Psoas muscle (tissue), 7 donors: ENCODE measurements at regions not wholly inside any gene's neighbourhood (a gene's known extent, or its start where the extent isn't known, plus 50 kb on each side); places are given as distances from the start of the nearest gene placed in this dataset.

Experiments
- ATAC-seq, 4 donors: fragments of 200-7000 bp; cut with Tn5 transposase; one replicate each; pipeline ENCODE4 v1.9.1; 2020; ENCODE audit warnings: moderate library complexity in 3 of 4, mild to moderate bottlenecking in 2 of 4
- DNase-seq, 2 donors: peaks; one replicate each; pipeline ENCODE4 v3.0.0-alpha.2; 2020
- H3K27ac ChIP-seq: fragments of 200-600 bp; one replicate; pipeline ENCODE4 v1.8.0; 2022
- H3K27me3 ChIP-seq, 3 donors: fragments of 200-600 bp in 1 of 3; one replicate each; pipeline versions ENCODE4 v1.6.1 to v1.8.0; 2013 to 2022; ENCODE audit warnings: low read length in 2 of 3, mild to moderate bottlenecking in 2 of 3, moderate library complexity in 1 of 3; ENCODE audit not compliant: insufficient read depth in 3 of 3
- H3K36me3 ChIP-seq, 2 donors: fragments of 200-600 bp in 1 of 2; one replicate each; pipeline versions ENCODE4 v1.6.1 to v1.8.0; 2013 to 2022; ENCODE audit warnings: low read depth in 1 of 2, mild to moderate bottlenecking in 1 of 2, moderate library complexity in 1 of 2; ENCODE audit not compliant: insufficient read depth in 1 of 2
- H3K4me1 ChIP-seq: fragments of 200-600 bp; one replicate; pipeline ENCODE4 v1.8.0; 2022
- H3K4me3 ChIP-seq: fragments of 200-600 bp; one replicate; pipeline ENCODE4 v1.8.0; 2022; ENCODE audit warnings: mild to moderate bottlenecking
- H3K9me3 ChIP-seq: fragments of 200-600 bp; one replicate; pipeline ENCODE4 v1.8.0; 2022
- WGBS, 3 donors: extraction: QIAGEN DNeasy Blood & Tissue Kit; methylation state at CpG; one replicate each; pipeline versions ENCODE4 v1.1.6 to v1.1.7; 2013; 5-methylcytosine and 5-hydroxymethylcytosine counted together
- intact Hi-C, 2 donors: fragments of 100-400 bp; cut with DNase I; formaldehyde crosslinking; loops; one replicate each; pipeline versions ENCODE4 v1.11.0 to v1.14.2; 2022
- TF ChIP-seq, protein P1 (sequence below): fragments of 200-600 bp; IDR thresholded peaks from one replicate; pipeline ENCODE4 v1.8.0; 2022; ENCODE audit warnings: antibody characterized with exemption
- donor health status: healthy with polysubstance abuse.
- donor health status: DM: no; HTN: no; CAD: no; lungs with moderate emphysema.
- donor health status: Bipolar disorder and iron deficiency.
- donor health status: healthy.
- donor health status: DM: yes; HTN: yes; CAD: no.
- donor health status: DM: no; HTN: no; CAD: no.
- donor health status: DM: yes; HTN: yes; CAD: no.

DNA sequence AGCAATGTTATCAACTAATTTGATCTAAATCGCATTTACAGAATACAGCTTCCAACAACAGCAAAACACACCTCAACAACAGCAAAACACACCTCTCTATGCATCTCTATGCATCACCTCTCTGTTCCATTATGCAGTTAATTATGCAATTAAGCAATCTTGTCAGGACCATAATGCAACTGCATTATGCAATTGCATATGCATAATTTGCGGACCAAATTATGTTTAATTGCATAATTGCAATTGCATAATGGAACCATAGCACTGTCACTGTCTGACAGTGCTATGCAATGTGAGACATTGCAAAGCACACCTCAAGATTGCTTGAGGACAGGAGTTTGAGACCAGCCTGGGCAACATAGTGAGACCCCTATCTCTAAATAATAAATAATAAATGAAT, 80.4 kb upstream of the PRSS3 start:
- no peaks in the 10 kb centered on the region for H3K36me3 ChIP-seq
- no peak for ATAC-seq
- TF ChIP-seq, protein P1, sequence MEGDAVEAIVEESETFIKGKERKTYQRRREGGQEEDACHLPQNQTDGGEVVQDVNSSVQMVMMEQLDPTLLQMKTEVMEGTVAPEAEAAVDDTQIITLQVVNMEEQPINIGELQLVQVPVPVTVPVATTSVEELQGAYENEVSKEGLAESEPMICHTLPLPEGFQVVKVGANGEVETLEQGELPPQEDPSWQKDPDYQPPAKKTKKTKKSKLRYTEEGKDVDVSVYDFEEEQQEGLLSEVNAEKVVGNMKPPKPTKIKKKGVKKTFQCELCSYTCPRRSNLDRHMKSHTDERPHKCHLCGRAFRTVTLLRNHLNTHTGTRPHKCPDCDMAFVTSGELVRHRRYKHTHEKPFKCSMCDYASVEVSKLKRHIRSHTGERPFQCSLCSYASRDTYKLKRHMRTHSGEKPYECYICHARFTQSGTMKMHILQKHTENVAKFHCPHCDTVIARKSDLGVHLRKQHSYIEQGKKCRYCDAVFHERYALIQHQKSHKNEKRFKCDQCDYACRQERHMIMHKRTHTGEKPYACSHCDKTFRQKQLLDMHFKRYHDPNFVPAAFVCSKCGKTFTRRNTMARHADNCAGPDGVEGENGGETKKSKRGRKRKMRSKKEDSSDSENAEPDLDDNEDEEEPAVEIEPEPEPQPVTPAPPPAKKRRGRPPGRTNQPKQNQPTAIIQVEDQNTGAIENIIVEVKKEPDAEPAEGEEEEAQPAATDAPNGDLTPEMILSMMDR, result no peak
- no peak overlapping the region for H3K27ac ChIP-seq
- 88 to 95% (median 91%) methylated on average over 2 of the region's 2 CpGs for WGBS, 3 donors
- no peaks in the 10 kb centered on the region for H3K9me3 ChIP-seq
- intact Hi-C loops, result no loop called here
- DNase-seq, result no peak
- peaks cover 4% of the 10 kb centered on the region for H3K4me1 ChIP-seq
- H3K27me3 ChIP-seq, result no peaks in the 10 kb centered on the region
- H3K4me3 ChIP-seq, result no peak overlapping the region

DNA sequence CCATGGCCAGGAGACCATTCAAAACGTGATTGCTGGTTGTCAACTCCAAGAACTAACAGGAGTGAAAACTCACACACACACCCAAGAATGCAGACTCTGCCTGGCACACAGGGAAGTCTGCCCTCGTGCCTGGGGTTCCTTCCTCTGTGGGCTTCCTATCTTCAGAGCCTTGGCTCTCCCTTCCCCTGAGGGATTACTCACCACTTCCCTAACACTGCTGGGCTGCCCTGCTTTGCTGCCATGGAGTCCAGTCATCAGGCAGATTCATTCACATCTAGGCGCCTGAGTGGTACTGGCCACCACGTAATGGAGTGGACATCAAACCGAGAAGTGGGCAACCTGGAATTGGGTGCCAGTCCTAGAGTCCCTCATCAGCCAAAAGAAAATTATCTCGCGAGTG, 76.4 kb upstream of the PRSS3 start:
- Histone ChIP-seq H3K27ac (no peak overlapping the region), H3K27me3 (no peaks in the 10 kb centered on the region), H3K4me1 (peaks cover 4% of the 10 kb centered on the region), H3K9me3 (no peaks in the 10 kb centered on the region), H3K4me3 (no peak overlapping the region), H3K36me3 (no peaks in the 10 kb centered on the region)
- TF ChIP-seq, protein P1, result no peak
- DNase-seq (peak; percentile 32 to 48), ATAC-seq (no peak)
- 76% methylated on average over 7 of the region's 7 CpGs for WGBS, 3 donors
- intact Hi-C loops, result no loop called here

DNA sequence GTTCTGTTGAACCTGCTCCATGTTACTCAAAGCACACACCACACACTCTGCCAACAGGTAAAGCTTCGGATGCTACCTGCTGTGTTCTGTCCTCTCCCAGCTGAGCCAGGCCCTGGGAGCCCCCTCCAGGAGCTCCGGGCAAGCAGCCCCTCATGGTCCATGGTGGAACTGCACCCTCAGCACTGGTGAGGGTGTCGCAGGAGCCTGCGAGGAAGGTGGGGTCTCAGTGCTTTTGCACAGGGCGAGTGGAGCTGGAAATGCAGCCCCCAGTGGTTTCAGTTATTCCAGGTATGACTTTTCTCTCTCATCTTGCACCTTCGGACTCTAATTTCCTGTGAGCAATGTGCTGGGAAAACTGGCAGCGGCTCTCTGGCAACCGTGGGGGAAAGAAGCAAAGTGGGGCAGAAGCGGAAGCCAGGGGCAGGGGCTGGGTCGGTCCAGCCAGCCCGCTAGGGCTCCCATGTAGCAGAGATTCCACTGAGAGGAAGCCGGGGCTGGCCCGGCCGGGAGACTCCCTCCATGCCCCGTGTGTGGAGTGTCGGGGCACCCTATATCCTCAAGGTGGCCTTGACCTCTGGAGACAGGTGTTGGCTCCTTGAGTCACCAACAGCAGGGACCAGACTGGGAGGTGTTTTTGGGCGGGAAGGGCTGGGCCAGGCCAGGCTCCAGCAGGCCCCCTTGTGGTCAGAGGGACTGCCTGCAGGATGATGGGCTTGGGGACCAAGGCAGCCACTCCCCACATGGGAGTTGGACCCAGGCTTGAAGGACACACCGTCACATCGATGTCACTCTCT, 75.6 kb upstream of the PRSS3 start:
- TF ChIP-seq, protein P1, result peak; percentile 27
- H3K27ac ChIP-seq, result no peak overlapping the region
- no peaks in the 10 kb centered on the region for H3K27me3 ChIP-seq
- ATAC-seq (peak in 3 of 4 donors; percentile 32 to 35 (median 34)), DNase-seq (peak in 1 of 2 donors; percentile 49)
- no peaks in the 10 kb centered on the region for H3K36me3 ChIP-seq
- H3K4me1 ChIP-seq, result peaks cover 4% of the 10 kb centered on the region
- H3K4me3 ChIP-seq, result no peak overlapping the region
- 43 to 57% (median 46%) methylated on average over 18 to 19 of the region's 19 CpGs for WGBS, 3 donors
- intact Hi-C loops, result no loop called here
- no peaks in the 10 kb centered on the region for H3K9me3 ChIP-seq

DNA sequence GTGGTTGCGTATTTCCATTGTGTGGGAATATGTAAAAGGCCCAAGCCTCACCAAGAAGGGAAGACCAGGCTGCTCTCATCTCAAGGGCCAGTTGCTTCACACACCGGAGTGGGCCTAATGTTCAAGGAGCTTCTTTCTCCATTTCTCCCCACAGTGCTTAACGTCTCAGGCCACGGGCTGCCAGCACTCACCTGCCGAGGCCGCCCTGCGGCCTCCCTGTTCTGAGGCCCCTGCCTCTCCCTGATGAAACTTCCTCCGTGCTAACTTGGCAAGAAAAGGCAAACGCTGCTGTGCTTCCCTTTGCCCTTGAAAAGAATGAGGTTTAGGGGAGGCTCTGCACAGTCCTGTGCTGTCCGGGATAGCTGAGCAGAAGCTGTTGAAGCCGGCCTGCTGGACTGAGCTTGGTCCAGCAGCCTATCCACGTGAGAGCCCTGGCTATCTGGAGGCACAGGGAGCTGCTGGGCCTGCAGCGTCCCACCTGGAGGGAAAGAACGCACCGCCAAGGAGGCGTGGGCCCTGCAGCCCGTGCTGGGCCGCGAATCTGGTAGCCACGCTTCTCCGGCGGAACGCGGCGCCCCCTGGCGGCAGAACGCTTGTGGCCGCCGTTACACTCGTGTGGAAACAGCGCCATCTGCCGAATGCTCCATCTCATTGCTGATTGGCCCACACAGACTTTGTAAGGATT, 73.5 kb upstream of the PRSS3 start:
- H3K4me3 ChIP-seq, result no peak overlapping the region
- no peaks in the 10 kb centered on the region for H3K9me3 ChIP-seq
- WGBS, 3 donors, result 25 to 26% (median 25%) methylated on average over 32 of the region's 32 CpGs
- no peaks in the 10 kb centered on the region for H3K27me3 ChIP-seq
- DNase-seq (peak; percentile 83 to 92), ATAC-seq (peak; percentile 91 to 97 (median 96))
- H3K36me3 ChIP-seq, result no peaks in the 10 kb centered on the region
- peaks cover 4% of the 10 kb centered on the region for H3K4me1 ChIP-seq
- TF ChIP-seq, protein P1, result peak; percentile 100
- no peak overlapping the region for H3K27ac ChIP-seq
- intact Hi-C loops, result loop anchor here (1.0 kb wide), 1 partner anchor 98 kb away; no protein-coding TSS in a partner anchor
